NT2/D1 (cell line): ENCODE measurements at regions not wholly inside any gene's neighbourhood (a gene's known extent, or its start where the extent isn't known, plus 50 kb on each side); places are given as distances from the start of the nearest gene placed in this dataset.

ENCODE experiments used
- DNase-seq: peaks from one replicate; pipeline ENCODE4 v3.0.0-alpha.2; 2011; ENCODE audit warnings: low read depth, low spot score
- H3K27me3 ChIP-seq: 2 replicates; pipeline ENCODE4 v1.6.0; 2011; ENCODE audit warnings: mild to moderate bottlenecking; ENCODE audit not compliant: insufficient read length, insufficient read depth
- H3K36me3 ChIP-seq: 2 replicates; pipeline ENCODE4 v1.6.1; 2011; ENCODE audit warnings: mild to moderate bottlenecking, low read length, mixed read lengths; ENCODE audit not compliant: insufficient read depth, insufficient read length
- H3K4me1 ChIP-seq: 2 replicates; pipeline ENCODE4 v1.5.1; 2011; ENCODE audit not compliant: insufficient read depth, insufficient read length
- H3K4me3 ChIP-seq: 2 replicates; pipeline ENCODE4 v1.5.1; 2011; ENCODE audit warnings: low read depth; ENCODE audit not compliant: insufficient read length
- H3K9ac ChIP-seq: 2 replicates; pipeline ENCODE4 v1.6.0; 2011; ENCODE audit warnings: low read depth; ENCODE audit not compliant: insufficient read length
- H3K9me3 ChIP-seq: 2 replicates; pipeline ENCODE4 v1.5.1; 2011; ENCODE audit warnings: mild to moderate bottlenecking, low read length; ENCODE audit not compliant: insufficient read depth
- SUZ12 ChIP-seq: IDR thresholded peaks from 2 replicates; pipeline ENCODE4 v1.6.1; 2011; ENCODE audit not compliant: insufficient read length, insufficient read depth; ENCODE audit errors: extremely low read depth
- YY1 ChIP-seq: IDR thresholded peaks from 2 replicates; pipeline ENCODE4 v1.6.1; 2011; ENCODE audit not compliant: insufficient read length, insufficient read depth
- ZNF274 ChIP-seq: IDR thresholded peaks from 2 replicates; pipeline ENCODE4 v1.6.1; 2011; ENCODE audit warnings: mild to moderate bottlenecking, low read depth, low read length

DNA sequence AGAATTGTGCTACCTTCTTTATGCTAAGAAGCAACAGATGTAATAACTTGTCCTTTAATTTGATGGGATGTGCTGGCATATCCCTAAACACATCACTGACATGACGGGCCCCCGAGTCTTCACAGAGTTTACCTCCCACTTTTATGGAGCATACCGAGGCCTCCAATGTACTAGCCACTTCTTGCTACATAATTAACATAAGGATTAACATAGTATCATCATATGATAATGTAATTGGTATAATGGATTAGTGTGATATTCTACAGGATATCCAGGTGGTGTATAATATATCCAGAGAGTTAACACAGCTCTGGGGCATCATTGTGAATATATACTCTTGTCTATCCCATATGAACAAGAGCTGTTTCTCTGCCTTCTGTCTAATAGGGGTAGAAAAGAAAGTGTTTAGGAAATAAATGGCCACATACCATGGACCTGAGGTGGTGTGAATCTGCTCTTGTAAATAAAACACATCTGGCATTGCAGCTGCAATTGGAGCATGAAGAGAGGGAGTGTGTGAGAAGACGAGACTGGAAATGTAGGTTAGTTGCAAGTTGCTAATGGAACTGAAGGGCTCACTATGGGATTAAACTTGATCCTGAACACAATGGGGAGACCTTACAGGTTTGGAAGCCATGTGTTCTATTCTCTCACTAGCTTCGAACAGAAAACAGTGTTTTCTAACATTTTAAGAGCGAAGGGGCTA lies 102.3 kb downstream of the IYD start:
- Histone ChIP-seq H3K27me3 (no peaks in the 10 kb centered on the region), H3K36me3 (no peaks in the 10 kb centered on the region), H3K4me1 (no peaks in the 10 kb centered on the region), H3K4me3 (no peak overlapping the region), H3K9ac (no peak overlapping the region), H3K9me3 (no peaks in the 10 kb centered on the region)
- TF ChIP-seq SUZ12 (no peak), ZNF274 (no peak), YY1 (no peak)
- no peak for DNase-seq

DNA sequence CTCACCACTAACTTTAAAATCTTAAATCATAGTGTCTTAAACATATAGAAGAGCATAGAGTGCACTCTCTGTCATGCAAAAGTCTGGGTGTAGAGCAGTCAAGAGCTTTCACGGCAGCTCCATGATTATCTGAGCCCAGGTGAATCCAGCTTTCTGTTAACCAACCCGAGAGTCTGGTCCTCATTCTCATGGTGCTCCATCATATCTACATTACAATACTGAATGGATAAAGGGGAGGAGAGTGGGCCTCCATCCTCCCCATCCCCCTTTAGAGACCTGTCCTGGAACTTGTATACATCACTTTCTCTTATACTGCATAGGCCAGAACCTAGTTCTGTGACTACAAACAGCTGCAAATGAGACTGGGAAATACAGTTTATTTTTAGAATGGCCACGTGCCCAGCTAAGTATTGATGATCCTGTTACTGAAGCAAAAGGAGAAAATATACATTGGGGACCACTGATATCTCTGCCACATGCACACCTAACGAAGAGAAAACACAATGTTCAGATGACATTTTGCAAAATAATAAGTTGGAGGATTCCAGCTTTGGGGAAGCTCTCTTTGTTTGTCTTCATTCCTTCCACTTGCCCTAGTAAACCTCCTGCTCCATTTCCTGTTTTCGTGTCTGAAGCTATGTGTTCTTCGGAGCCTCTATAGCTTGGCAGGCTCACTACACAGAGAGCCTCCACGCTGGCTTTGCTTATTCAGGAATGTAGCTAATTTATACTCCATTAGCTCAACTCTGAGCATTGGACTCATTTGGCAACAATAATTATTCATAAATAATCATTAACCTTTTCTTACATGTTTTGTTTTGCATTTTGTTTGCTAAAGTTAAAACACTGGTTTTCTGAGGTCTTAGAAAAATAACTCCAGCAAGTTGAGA lies 110.1 kb downstream of the IYD start:
- H3K9me3 ChIP-seq = 0 out of 2 replicates have a peak, but pooled peaks cover 5% of the 10 kb centered on the region
- no peaks in the 10 kb centered on the region for H3K4me1 ChIP-seq
- no peak for TF ChIP-seq SUZ12
- TF ChIP-seq ZNF274 = no peak
- TF ChIP-seq YY1 = no peak
- H3K9ac ChIP-seq = no peak overlapping the region
- H3K27me3 ChIP-seq = no peaks in the 10 kb centered on the region
- DNase-seq = peak; percentile 28
- H3K36me3 ChIP-seq = no peaks in the 10 kb centered on the region
- H3K4me3 ChIP-seq = no peak overlapping the region

DNA sequence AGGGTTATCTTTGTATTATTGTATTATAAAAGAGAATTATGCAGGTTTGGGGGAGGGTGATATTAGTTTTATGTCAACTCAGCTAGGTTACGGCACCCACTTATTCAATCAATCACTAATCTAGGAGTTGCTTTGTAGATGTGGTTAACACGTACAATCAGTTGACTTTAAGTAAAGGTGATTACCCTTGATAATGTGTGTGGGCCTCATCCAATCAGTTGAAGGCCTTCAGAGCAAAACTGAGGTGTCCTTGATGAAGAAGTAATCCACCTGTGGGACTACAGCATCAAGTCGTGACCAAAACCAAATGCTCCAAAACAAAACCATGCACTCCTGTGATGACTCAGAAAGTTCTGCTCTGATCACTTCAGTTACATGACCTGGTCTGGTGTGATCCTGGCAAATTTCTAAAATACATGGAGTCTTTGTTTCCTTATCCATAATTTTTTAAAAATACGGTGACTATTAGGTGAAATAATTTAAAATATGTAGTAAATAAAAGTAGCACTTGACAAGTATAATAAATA lies 114.1 kb downstream of the IYD start:
- Histone ChIP-seq H3K9ac (no peak overlapping the region), H3K27me3 (no peaks in the 10 kb centered on the region), H3K4me3 (no peak overlapping the region), H3K4me1 (no peaks in the 10 kb centered on the region), H3K36me3 (no peaks in the 10 kb centered on the region), H3K9me3 (0 out of 2 replicates have a peak, but pooled peaks cover 5% of the 10 kb centered on the region)
- no peak for TF ChIP-seq SUZ12
- TF ChIP-seq YY1 = no peak
- no peak for TF ChIP-seq ZNF274
- DNase-seq = no peak

DNA sequence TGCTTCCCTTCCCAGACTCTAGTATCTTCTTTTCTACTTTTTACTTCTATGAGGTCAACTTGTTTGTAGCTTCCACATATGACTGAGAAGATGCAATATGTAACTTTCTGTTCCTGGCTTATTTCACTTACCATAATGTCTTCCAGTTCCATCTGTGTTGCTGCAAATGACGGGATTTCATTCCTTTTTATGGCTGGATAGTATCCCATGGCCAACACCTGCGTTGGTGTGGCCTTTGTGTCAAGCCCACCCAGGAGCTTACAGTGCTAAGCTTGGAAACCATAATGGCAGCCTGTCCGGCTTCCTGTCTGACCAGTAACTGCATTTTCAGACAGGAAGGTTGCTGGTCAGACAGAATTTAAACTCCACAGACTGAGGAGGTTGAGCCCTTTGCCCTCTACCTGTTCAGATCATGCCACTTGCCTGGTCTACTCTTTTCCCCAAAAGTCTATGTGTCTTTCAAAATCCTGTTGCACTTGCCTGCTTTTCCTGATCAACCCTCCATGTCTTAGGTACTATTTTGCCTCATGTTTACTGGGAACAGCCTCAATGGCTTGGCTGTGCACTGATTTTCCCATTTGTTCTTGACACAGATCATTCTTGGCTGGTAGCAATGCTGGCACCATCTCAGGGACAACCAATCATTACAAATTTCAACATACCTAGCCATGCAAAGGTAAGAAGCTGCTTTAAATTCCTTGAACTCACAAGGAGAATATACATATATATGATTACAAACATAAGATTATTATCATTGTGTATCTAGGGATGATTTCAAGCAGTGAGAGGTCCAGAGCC lies 114.3 kb upstream of the PLEKHG1 start:
- Histone ChIP-seq H3K9ac (no peak overlapping the region), H3K9me3 (0 out of 2 replicates have a peak, but pooled peaks cover under 1% of the 10 kb centered on the region), H3K27me3 (no peaks in the 10 kb centered on the region), H3K4me3 (no peak overlapping the region), H3K4me1 (no peaks in the 10 kb centered on the region), H3K36me3 (no peaks in the 10 kb centered on the region)
- TF ChIP-seq YY1 (no peak), ZNF274 (no peak), SUZ12 (no peak)
- DNase-seq = no peak

DNA sequence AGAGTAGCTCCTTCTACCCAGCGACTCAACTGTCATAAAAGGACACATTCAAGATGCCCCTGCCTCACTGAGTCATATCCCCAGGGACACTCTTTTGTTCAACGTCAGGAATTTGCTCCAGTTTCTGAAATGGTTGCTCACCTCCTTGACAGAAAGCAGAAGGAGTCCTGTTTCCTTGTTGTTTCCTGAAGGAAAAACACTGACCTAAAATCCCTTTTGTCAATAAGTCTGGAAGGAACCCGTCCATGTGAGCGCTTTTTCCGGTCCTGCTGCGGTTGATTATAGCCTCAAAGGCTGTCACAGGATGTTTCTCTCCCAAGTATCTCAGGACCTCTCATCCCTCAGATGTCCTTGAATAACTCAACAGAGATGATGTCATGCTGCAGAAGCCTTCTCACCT lies 113.6 kb upstream of the PLEKHG1 start:
- no peak overlapping the region for H3K4me3 ChIP-seq
- DNase-seq = no peak
- H3K36me3 ChIP-seq = no peaks in the 10 kb centered on the region
- TF ChIP-seq SUZ12 (no peak), YY1 (no peak), ZNF274 (no peak)
- H3K9me3 ChIP-seq = no peaks in the 10 kb centered on the region
- no peaks in the 10 kb centered on the region for H3K27me3 ChIP-seq
- no peak overlapping the region for H3K9ac ChIP-seq
- peaks cover 4% of the 10 kb centered on the region for H3K4me1 ChIP-seq

DNA sequence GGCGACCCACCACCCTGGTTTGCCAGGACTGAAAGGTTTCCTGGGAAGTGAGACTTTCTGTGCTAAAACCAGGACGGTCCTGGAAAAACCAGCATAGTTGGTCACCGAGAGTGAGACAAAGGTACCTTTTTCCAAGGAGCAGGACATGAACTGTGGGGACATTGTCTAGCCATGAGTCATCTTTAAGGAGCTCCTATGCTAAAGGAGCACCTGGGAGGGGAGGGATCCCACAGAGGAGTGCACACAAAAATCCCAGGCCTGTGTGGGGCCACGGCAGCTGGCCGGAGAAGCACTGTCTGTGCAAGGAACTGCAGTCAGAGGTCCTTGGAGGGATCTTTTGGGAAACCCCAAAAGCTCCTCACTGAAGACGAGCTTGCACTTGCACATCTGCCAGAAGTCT lies 109.1 kb upstream of the PLEKHG1 start:
- no peak for DNase-seq
- H3K4me1 ChIP-seq = peaks cover 4% of the 10 kb centered on the region
- no peaks in the 10 kb centered on the region for H3K36me3 ChIP-seq
- TF ChIP-seq YY1 = no peak
- TF ChIP-seq SUZ12 = no peak
- no peak for TF ChIP-seq ZNF274
- H3K27me3 ChIP-seq = no peaks in the 10 kb centered on the region
- no peaks in the 10 kb centered on the region for H3K9me3 ChIP-seq
- no peak overlapping the region for H3K9ac ChIP-seq
- H3K4me3 ChIP-seq = no peak overlapping the region
